Fibroblast of lung (primary cell): ENCODE measurements at regions not wholly inside any gene's neighbourhood (a gene's known extent, or its start where the extent isn't known, plus 50 kb on each side); places are given as distances from the start of the nearest gene placed in this dataset.

Source experiments
- DNase-seq, 2 donors: peaks; one replicate each; pipeline versions ENCODE4 v3.0.0 to v3.0.0-alpha.2; 2010; ENCODE audit warnings: low read depth in 2 of 2
- H2AFZ ChIP-seq: 2 replicates; pipeline ENCODE4 v1.5.1; 2012; ENCODE audit warnings: low read length, control low read depth, inconsistent platforms
- H3K27ac ChIP-seq: 2 replicates; pipeline ENCODE4 v1.5.1; 2011; ENCODE audit warnings: low read length, control low read depth; ENCODE audit not compliant: insufficient read depth
- H3K27me3 ChIP-seq: 2 replicates; pipeline ENCODE4 v1.5.1; 2011; ENCODE audit warnings: mild to moderate bottlenecking, low read length; ENCODE audit not compliant: control insufficient read depth, insufficient read depth
- H3K36me3 ChIP-seq: 2 replicates; pipeline ENCODE4 v1.5.1; 2011; ENCODE audit warnings: low read length; ENCODE audit not compliant: control insufficient read depth, insufficient read depth
- H3K4me1 ChIP-seq: 2 replicates; pipeline ENCODE4 v1.5.1; 2011; ENCODE audit warnings: low read length; ENCODE audit not compliant: control insufficient read depth, insufficient read depth; ENCODE audit errors: extremely low read depth
- H3K4me2 ChIP-seq: 2 replicates; pipeline ENCODE4 v1.5.1; 2011; ENCODE audit warnings: low read length, control low read depth; ENCODE audit not compliant: insufficient read depth; ENCODE audit errors: extremely low read depth
- H3K4me3 ChIP-seq, 4 experiments: fragments of 200-600 bp in 1 of 4; sonication (generic) in 1 of 4; replicated peaks in 1 of 4; 2 replicates each; pipeline ENCODE4 v1.5.1; 2011 to 2016; ENCODE audit warnings: low read length in 4 of 4, low read depth in 3 of 4, mild to moderate bottlenecking in 3 of 4, control low read depth in 2 of 4, inconsistent platforms in 1 of 4, mixed read lengths in 1 of 4; ENCODE audit not compliant: insufficient read depth in 1 of 4; ENCODE audit errors: control extremely low read depth in 1 of 4
- H3K79me2 ChIP-seq: 2 replicates; pipeline ENCODE4 v1.5.1; 2012; ENCODE audit warnings: mild to moderate bottlenecking, low read length, inconsistent platforms; ENCODE audit not compliant: control insufficient read depth, insufficient read depth
- H3K9ac ChIP-seq: 2 replicates; pipeline ENCODE4 v1.5.1; 2011; ENCODE audit warnings: mild to moderate bottlenecking, low read length, control low read depth; ENCODE audit not compliant: insufficient read depth
- H3K9me3 ChIP-seq: 2 replicates; pipeline ENCODE4 v1.5.1; 2012; ENCODE audit warnings: low read depth, low read length; ENCODE audit not compliant: control insufficient read depth, insufficient read depth
- H4K20me1 ChIP-seq: 2 replicates; pipeline ENCODE4 v1.5.1; 2011; ENCODE audit warnings: low read length; ENCODE audit not compliant: control insufficient read depth, insufficient read depth; ENCODE audit errors: extremely low read depth
- CTCF ChIP-seq, 2 donors: IDR thresholded peaks in 1 of 2; conservative IDR thresholded peaks in 1 of 2; 1 replicate in 1 of 2; 2 replicates in 1 of 2; pipeline ENCODE4 v1.5.1; 2011 to 2012; ENCODE audit warnings: low read length in 2 of 2, control low read depth in 1 of 2, inconsistent platforms in 1 of 2, low read depth in 1 of 2, mild to moderate bottlenecking in 1 of 2
- EZH2 ChIP-seq: IDR thresholded peaks from 2 replicates; pipeline ENCODE4 v1.5.1; 2012; ENCODE audit warnings: low read length, control low read depth, mild to moderate bottlenecking; ENCODE audit errors: missing control alignments

- no peak overlapping the region for H2AFZ ChIP-seq
- DNase-seq, result no peak
- H3K4me1 ChIP-seq, result peaks cover 9% of the 10 kb centered on the region
- H3K27me3 ChIP-seq, result no peaks in the 10 kb centered on the region
- no peak overlapping the region for H3K4me3 ChIP-seq
- H3K9me3 ChIP-seq, result no peaks in the 10 kb centered on the region
- no peak overlapping the region for H3K27ac ChIP-seq
- H3K4me2 ChIP-seq, result no peak overlapping the region
- no peak for TF ChIP-seq CTCF (conservative IDR thresholded peaks at IDR 0.05 in 1 of 2, IDR thresholded peaks at IDR 0.05 in 1 of 2; ENCODE audit: low read depth in 1 of 2, low read length in 2 of 2)
- no peak for TF ChIP-seq EZH2
- H3K9ac ChIP-seq, result no peak overlapping the region
- no peaks in the 10 kb centered on the region for H4K20me1 ChIP-seq
- no peaks in the 10 kb centered on the region for H3K79me2 ChIP-seq
- H3K36me3 ChIP-seq, result no peaks in the 10 kb centered on the region
Measured at GRCh38 chr2:160838691-160839090, 321.5 kb upstream of the TANK start.

GRCh38 chr2:160842286-160842685 lies 317.9 kb upstream of the TANK start:
- Histone ChIP-seq H3K4me1 (peaks cover under 1% of the 10 kb centered on the region), H3K27ac (no peak overlapping the region), H3K4me3 (no peak overlapping the region), H3K9ac (no peak overlapping the region), H4K20me1 (no peaks in the 10 kb centered on the region), H3K36me3 (no peaks in the 10 kb centered on the region), H3K79me2 (no peaks in the 10 kb centered on the region), H2AFZ (no peak overlapping the region), H3K4me2 (no peak overlapping the region), H3K9me3 (no peaks in the 10 kb centered on the region), H3K27me3 (no peaks in the 10 kb centered on the region)
- DNase-seq, result no peak
- TF ChIP-seq EZH2 (no peak), CTCF (conservative IDR thresholded peaks at IDR 0.05 in 1 of 2, IDR thresholded peaks at IDR 0.05 in 1 of 2; ENCODE audit: low read depth in 1 of 2, low read length in 2 of 2) (no peak)

- Histone ChIP-seq H3K4me1 (no peaks in the 10 kb centered on the region), H3K9me3 (no peaks in the 10 kb centered on the region), H3K9ac (no peak overlapping the region), H3K4me3 (no peak overlapping the region), H3K79me2 (no peaks in the 10 kb centered on the region), H3K27ac (no peak overlapping the region), H3K27me3 (no peaks in the 10 kb centered on the region), H2AFZ (no peak overlapping the region), H4K20me1 (no peaks in the 10 kb centered on the region), H3K36me3 (no peaks in the 10 kb centered on the region), H3K4me2 (no peak overlapping the region)
- TF ChIP-seq CTCF (conservative IDR thresholded peaks at IDR 0.05 in 1 of 2, IDR thresholded peaks at IDR 0.05 in 1 of 2; ENCODE audit: low read depth in 1 of 2, low read length in 2 of 2), result no peak
- no peak for TF ChIP-seq EZH2
- DNase-seq, result no peak
Measured at GRCh38 chr2:160859096-160859495, 301.1 kb upstream of the TANK start.
